K562 (cell line): ENCODE measurements at regions not wholly inside any gene's neighbourhood (a gene's known extent, or its start where the extent isn't known, plus 50 kb on each side); places are given as distances from the start of the nearest gene placed in this dataset.

Experiments used
- ATAC-seq: fragments of 200-7000 bp; cut with Tn5 transposase; 3 replicates; pipeline ENCODE4 v1.9.1; 2020; ENCODE audit warnings: moderate library complexity
- BruUV-seq: library from RNA; stranded (reverse); fragments of 400-500 nt; replicated peaks from 2 replicates; lab custom pipeline; 2021; lab: Mats Ljungman, UMichigan
- CTCF ChIA-PET: fragments of 300-600 bp; formaldehyde crosslinking; extraction: SDS; loops from one replicate; lab custom pipeline; 2021; ENCODE audit warnings: low intra/inter-chr PET ratio; lab: Yijun Ruan, JAX
- POLR2A ChIA-PET: fragments of 300-600, 350-650 bp; sonication (Branson Sonifier 250); formaldehyde crosslinking; extraction: SDS; loops from one replicate; lab custom pipeline; 2021; ENCODE audit warnings: antibody characterized with exemption, inconsistent platforms; lab: Yijun Ruan, JAX
- DNase-seq, 4 experiments: peaks; one replicate each; pipeline versions ENCODE4 v3.0.0 to v3.0.0-alpha.2; 2011 to 2018; ENCODE audit warnings: low spot score in 3 of 4, mixed read lengths in 3 of 4; ENCODE audit errors: extremely low read depth in 1 of 4
- FAIRE-seq: peaks from 2 replicates; lab custom pipeline; 2011; peaks lifted over from hg19 to GRCh38; lab: Jason Lieb, UNC
- H2AFZ ChIP-seq: 2 replicates; pipeline ENCODE4 v1.6.0; 2011; ENCODE audit warnings: low read depth, low read length, control low read depth, inconsistent platforms
- H3K27ac ChIP-seq: fragments of 200-600 bp; 3 replicates; pipeline ENCODE4 v1.8.0; 2011; ENCODE audit warnings: low read depth, mild to moderate bottlenecking, control low read depth, inconsistent platforms, low read length, moderate library complexity, mixed read lengths; ENCODE audit errors: extremely low read depth
- H3K27me3 ChIP-seq, 2 experiments: fragments of 300-600 bp in 1 of 2; 2 replicates in 1 of 2; 3 replicates in 1 of 2; pipeline versions ENCODE4 v1.6.0 to v1.8.0; 2011; ENCODE audit warnings: inconsistent platforms in 2 of 2, low read length in 2 of 2, mild to moderate bottlenecking in 1 of 2, mixed read lengths in 1 of 2, moderate library complexity in 1 of 2; ENCODE audit not compliant: control insufficient read depth in 2 of 2, insufficient read depth in 2 of 2
- H3K36me3 ChIP-seq: fragments of 300-600 bp; 3 replicates; pipeline ENCODE4 v1.8.0; 2011; ENCODE audit warnings: mild to moderate bottlenecking, low read length, inconsistent platforms; ENCODE audit not compliant: control insufficient read depth, insufficient read depth
- H3K4me1 ChIP-seq, 2 experiments: fragments of 200-600 bp in 1 of 2; replicated peaks in 1 of 2; 2 replicates in 1 of 2; 3 replicates in 1 of 2; pipeline versions ENCODE4 v1.5.1 to v1.8.0; 2011; ENCODE audit warnings: inconsistent platforms in 2 of 2, low read length in 2 of 2, mild to moderate bottlenecking in 1 of 2, mixed read lengths in 1 of 2, moderate library complexity in 1 of 2; ENCODE audit not compliant: control insufficient read depth in 2 of 2, insufficient read depth in 2 of 2
- H3K4me2 ChIP-seq: 2 replicates; pipeline ENCODE4 v1.6.1; 2011; ENCODE audit warnings: low read length, control low read depth, inconsistent platforms, mixed read lengths; ENCODE audit not compliant: insufficient read depth
- H3K4me3 ChIP-seq: fragments of 200-600 bp; sonication (generic), shearing (Covaris generic); 2 replicates; pipeline ENCODE4 v1.5.1; 2016; ENCODE audit warnings: control low read depth, inconsistent platforms
- H3K79me2 ChIP-seq: fragments of 200-600 bp; 3 replicates; pipeline ENCODE4 v1.8.0; 2011; ENCODE audit warnings: low read length, inconsistent platforms; ENCODE audit not compliant: control insufficient read depth, insufficient read depth
- H3K9ac ChIP-seq, 2 experiments: 2 replicates each; pipeline versions ENCODE4 v1.6.0 to v1.6.1; 2011; ENCODE audit warnings: low read depth in 2 of 2, low read length in 2 of 2, control low read depth in 1 of 2, inconsistent platforms in 1 of 2, mild to moderate bottlenecking in 1 of 2, mixed read lengths in 1 of 2; ENCODE audit not compliant: insufficient read depth in 1 of 2
- H3K9me1 ChIP-seq: one replicate; pipeline ENCODE4 v1.6.0; 2011; ENCODE audit warnings: inconsistent platforms, mild to moderate bottlenecking, low read length, moderate library complexity; ENCODE audit not compliant: control insufficient read depth, insufficient read depth
- H3K9me3 ChIP-seq: replicated peaks from 2 replicates; pipeline ENCODE4 v1.5.1; 2011; ENCODE audit warnings: low read depth, low read length, inconsistent platforms; ENCODE audit not compliant: control insufficient read depth, insufficient read depth
- H4K20me1 ChIP-seq: replicated peaks from 2 replicates; pipeline ENCODE4 v1.6.1; 2011; ENCODE audit warnings: low read length, inconsistent platforms, mixed read lengths; ENCODE audit not compliant: control insufficient read depth, insufficient read depth
- ELF2 ChIP-seq: fragments of 250-450 bp; sonication (Bioruptor Pico); IDR thresholded peaks from 2 replicates; pipeline ENCODE4 v1.5.0; 2021; ENCODE audit warnings: mild to moderate bottlenecking
- HNRNPL ChIP-seq: fragments of 200-400 bp; formaldehyde crosslinking; IDR thresholded peaks from 2 replicates; pipeline ENCODE4 v1.6.1; 2017; ENCODE audit warnings: low read depth, mild to moderate bottlenecking, low read length
- KLF16 ChIP-seq: IDR thresholded peaks from 2 replicates; pipeline ENCODE4 v1.6.1; 2016; ENCODE audit warnings: antibody characterized with exemption
- MED1 ChIP-seq: sonication (generic); formaldehyde crosslinking; IDR thresholded peaks from 2 replicates; pipeline ENCODE4 v1.8.1; 2023; ENCODE audit warnings: missing genetic modification reagents, borderline replicate concordance
- SRSF1 ChIP-seq: fragments of 200-400 bp; formaldehyde crosslinking; IDR thresholded peaks from 2 replicates; pipeline ENCODE4 v1.6.1; 2017; ENCODE audit warnings: mild to moderate bottlenecking, low read depth, low read length, moderate library complexity
- WGBS: fragments of 100-300 bp; shearing (Covaris generic); methylation state at CpG from one replicate; pipeline ENCODE4 v1.1.6; 2016; ENCODE audit warnings: low coverage, mixed read lengths; ENCODE audit not compliant: insufficient coverage; ENCODE audit errors: missing lambda C conversion rate; 5-methylcytosine and 5-hydroxymethylcytosine counted together
- in situ Hi-C: fragments of 300-500 bp; cut with MboI; formaldehyde crosslinking; loops from 4 replicates; pipeline ENCODE4 v1.15.0; 2018; ENCODE audit warnings: inconsistent platforms, mixed read lengths
- intact Hi-C: fragments of 100-400 bp; cut with micrococcal nuclease; formaldehyde crosslinking; loops from 2 replicates; pipeline ENCODE4 v1.14.2; 2022
- TF ChIP-seq, protein P1 (sequence below): sonication (generic); formaldehyde crosslinking; IDR thresholded peaks from 2 replicates; pipeline ENCODE4 v1.8.0; 2023; ENCODE audit warnings: missing genetic modification reagents, mild to moderate bottlenecking, borderline replicate concordance
- TF ChIP-seq, protein P2 (sequence below): fragments of 450-650 bp; IDR thresholded peaks from one replicate; pipeline ENCODE4 v1.6.1; 2018; ENCODE audit warnings: mild to moderate bottlenecking, moderate library complexity; ENCODE audit not compliant: partially characterized antibody
- TF ChIP-seq, protein P3 (sequence below), 3 experiments: fragments of 200-800 bp in 1 of 3; fragments of 250-450 bp in 1 of 3; fragments of 450-650 bp in 1 of 3; sonication (Bioruptor Pico) in 1 of 3; sonication (Bioruptor generic) in 1 of 3; formaldehyde crosslinking in 1 of 3; IDR thresholded peaks; 2 replicates each; pipeline versions ENCODE4 v1.6.1 to v1.8.0; 2016 to 2022; ENCODE audit warnings: mild to moderate bottlenecking in 2 of 3, missing genetic modification characterization in 2 of 3, missing compliant biosample characterization in 1 of 3, moderate library complexity in 1 of 3

GRCh38 chr11:115561116-115561515, 56.9 kb upstream of the CADM1 start:
- 0% methylated on average over 2 of the region's 2 CpGs for WGBS
- Histone ChIP-seq H3K27ac (no peak overlapping the region), H3K4me2 (no peak overlapping the region), H3K4me1 (no peaks in the 10 kb centered on the region), H3K36me3 (no peaks in the 10 kb centered on the region), H3K79me2 (no peaks in the 10 kb centered on the region), H3K9me3 (no peaks in the 10 kb centered on the region), H3K9me1 (no peaks in the 10 kb centered on the region), H2AFZ (no peak overlapping the region), H3K9ac (no peak overlapping the region), H4K20me1 (no peaks in the 10 kb centered on the region; the same call in 1 of the 2 replicates), H3K27me3 (no peaks in the 10 kb centered on the region), H3K4me3 (no peak overlapping the region)
- ATAC-seq = no peak
- no peak for DNase-seq
- intact Hi-C loops = loop anchor here (10.0 kb wide), 1 partner anchor 434 kb away; no protein-coding TSS in a partner anchor
- no peak for FAIRE-seq
- POLR2A ChIA-PET = no interaction called here
- BruUV-seq = no TSS peak
- in situ Hi-C loops = no loop called here
- CTCF ChIA-PET = no interaction called here
- TF ChIP-seq HNRNPL (no peak), MED1 (no peak), KLF16 (no peak), SRSF1 (no peak), ELF2 (CRISPR knock-in tag) (no peak)
- TF ChIP-seq, protein P1, sequence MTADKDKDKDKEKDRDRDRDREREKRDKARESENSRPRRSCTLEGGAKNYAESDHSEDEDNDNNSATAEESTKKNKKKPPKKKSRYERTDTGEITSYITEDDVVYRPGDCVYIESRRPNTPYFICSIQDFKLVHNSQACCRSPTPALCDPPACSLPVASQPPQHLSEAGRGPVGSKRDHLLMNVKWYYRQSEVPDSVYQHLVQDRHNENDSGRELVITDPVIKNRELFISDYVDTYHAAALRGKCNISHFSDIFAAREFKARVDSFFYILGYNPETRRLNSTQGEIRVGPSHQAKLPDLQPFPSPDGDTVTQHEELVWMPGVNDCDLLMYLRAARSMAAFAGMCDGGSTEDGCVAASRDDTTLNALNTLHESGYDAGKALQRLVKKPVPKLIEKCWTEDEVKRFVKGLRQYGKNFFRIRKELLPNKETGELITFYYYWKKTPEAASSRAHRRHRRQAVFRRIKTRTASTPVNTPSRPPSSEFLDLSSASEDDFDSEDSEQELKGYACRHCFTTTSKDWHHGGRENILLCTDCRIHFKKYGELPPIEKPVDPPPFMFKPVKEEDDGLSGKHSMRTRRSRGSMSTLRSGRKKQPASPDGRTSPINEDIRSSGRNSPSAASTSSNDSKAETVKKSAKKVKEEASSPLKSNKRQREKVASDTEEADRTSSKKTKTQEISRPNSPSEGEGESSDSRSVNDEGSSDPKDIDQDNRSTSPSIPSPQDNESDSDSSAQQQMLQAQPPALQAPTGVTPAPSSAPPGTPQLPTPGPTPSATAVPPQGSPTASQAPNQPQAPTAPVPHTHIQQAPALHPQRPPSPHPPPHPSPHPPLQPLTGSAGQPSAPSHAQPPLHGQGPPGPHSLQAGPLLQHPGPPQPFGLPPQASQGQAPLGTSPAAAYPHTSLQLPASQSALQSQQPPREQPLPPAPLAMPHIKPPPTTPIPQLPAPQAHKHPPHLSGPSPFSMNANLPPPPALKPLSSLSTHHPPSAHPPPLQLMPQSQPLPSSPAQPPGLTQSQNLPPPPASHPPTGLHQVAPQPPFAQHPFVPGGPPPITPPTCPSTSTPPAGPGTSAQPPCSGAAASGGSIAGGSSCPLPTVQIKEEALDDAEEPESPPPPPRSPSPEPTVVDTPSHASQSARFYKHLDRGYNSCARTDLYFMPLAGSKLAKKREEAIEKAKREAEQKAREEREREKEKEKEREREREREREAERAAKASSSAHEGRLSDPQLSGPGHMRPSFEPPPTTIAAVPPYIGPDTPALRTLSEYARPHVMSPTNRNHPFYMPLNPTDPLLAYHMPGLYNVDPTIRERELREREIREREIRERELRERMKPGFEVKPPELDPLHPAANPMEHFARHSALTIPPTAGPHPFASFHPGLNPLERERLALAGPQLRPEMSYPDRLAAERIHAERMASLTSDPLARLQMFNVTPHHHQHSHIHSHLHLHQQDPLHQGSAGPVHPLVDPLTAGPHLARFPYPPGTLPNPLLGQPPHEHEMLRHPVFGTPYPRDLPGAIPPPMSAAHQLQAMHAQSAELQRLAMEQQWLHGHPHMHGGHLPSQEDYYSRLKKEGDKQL (CRISPR knock-in tag) = no peak
- TF ChIP-seq, protein P2, sequence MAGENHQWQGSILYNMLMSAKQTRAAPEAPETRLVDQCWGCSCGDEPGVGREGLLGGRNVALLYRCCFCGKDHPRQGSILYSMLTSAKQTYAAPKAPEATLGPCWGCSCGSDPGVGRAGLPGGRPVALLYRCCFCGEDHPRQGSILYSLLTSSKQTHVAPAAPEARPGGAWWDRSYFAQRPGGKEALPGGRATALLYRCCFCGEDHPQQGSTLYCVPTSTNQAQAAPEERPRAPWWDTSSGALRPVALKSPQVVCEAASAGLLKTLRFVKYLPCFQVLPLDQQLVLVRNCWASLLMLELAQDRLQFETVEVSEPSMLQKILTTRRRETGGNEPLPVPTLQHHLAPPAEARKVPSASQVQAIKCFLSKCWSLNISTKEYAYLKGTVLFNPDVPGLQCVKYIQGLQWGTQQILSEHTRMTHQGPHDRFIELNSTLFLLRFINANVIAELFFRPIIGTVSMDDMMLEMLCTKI = no peak
- TF ChIP-seq, protein P3, sequence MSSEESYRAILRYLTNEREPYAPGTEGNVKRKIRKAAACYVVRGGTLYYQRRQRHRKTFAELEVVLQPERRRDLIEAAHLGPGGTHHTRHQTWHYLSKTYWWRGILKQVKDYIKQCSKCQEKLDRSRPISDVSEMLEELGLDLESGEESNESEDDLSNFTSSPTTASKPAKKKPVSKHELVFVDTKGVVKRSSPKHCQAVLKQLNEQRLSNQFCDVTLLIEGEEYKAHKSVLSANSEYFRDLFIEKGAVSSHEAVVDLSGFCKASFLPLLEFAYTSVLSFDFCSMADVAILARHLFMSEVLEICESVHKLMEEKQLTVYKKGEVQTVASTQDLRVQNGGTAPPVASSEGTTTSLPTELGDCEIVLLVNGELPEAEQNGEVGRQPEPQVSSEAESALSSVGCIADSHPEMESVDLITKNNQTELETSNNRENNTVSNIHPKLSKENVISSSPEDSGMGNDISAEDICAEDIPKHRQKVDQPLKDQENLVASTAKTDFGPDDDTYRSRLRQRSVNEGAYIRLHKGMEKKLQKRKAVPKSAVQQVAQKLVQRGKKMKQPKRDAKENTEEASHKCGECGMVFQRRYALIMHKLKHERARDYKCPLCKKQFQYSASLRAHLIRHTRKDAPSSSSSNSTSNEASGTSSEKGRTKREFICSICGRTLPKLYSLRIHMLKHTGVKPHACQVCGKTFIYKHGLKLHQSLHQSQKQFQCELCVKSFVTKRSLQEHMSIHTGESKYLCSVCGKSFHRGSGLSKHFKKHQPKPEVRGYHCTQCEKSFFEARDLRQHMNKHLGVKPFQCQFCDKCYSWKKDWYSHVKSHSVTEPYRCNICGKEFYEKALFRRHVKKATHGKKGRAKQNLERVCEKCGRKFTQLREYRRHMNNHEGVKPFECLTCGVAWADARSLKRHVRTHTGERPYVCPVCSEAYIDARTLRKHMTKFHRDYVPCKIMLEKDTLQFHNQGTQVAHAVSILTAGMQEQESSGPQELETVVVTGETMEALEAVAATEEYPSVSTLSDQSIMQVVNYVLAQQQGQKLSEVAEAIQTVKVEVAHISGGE (CRISPR knock-in tag; IDR thresholded peaks at IDR 0.05) = no peak
